GM23338 (cell line): ENCODE measurements at regions not wholly inside any gene's neighbourhood (a gene's known extent, or its start where the extent isn't known, plus 50 kb on each side); places are given as distances from the start of the nearest gene placed in this dataset.

Source experiments
- ATAC-seq: fragments of 200-7000 bp; cut with Tn5 transposase; 3 replicates; pipeline ENCODE4 v1.9.1; 2020
- DNase-seq: peaks from one replicate; pipeline ENCODE4 v3.0.0-alpha.2; 2015; ENCODE audit warnings: low spot score
- H2AFZ ChIP-seq: fragments of 200-600 bp; sonication (generic); 2 replicates; pipeline ENCODE4 v1.8.0; 2016; ENCODE audit warnings: antibody characterized with exemption, mild to moderate bottlenecking, moderate library complexity
- H3F3A ChIP-seq: fragments of 200-600 bp; sonication (generic); replicated peaks from 2 replicates; pipeline ENCODE4 v1.8.0; 2017; ENCODE audit warnings: antibody characterized with exemption, mixed run types, low read depth
- H3K27ac ChIP-seq: fragments of 200-600 bp; sonication (generic); 2 replicates; pipeline ENCODE4 v1.6.1; 2016; ENCODE audit warnings: low read depth
- H3K27me3 ChIP-seq: fragments of 200-600 bp; sonication (generic); 2 replicates; pipeline ENCODE4 v1.8.0; 2016; ENCODE audit warnings: mild to moderate bottlenecking, mixed run types, moderate library complexity; ENCODE audit not compliant: insufficient read depth
- H3K36me3 ChIP-seq: fragments of 200-600 bp; sonication (generic); 2 replicates; pipeline ENCODE4 v1.8.0; 2016; ENCODE audit warnings: mild to moderate bottlenecking; ENCODE audit not compliant: insufficient read depth
- H3K4me1 ChIP-seq: fragments of 200-600 bp; sonication (generic); 2 replicates; pipeline ENCODE4 v1.8.0; 2016; ENCODE audit warnings: mild to moderate bottlenecking, moderate library complexity; ENCODE audit not compliant: insufficient read depth
- H3K4me2 ChIP-seq: fragments of 200-600 bp; sonication (generic); 2 replicates; pipeline ENCODE4 v1.7.1; 2017; ENCODE audit warnings: mixed run types
- H3K4me3 ChIP-seq: fragments of 200-600 bp; sonication (generic); 2 replicates; pipeline ENCODE4 v1.6.1; 2016; ENCODE audit warnings: mixed run types
- H3K79me2 ChIP-seq: fragments of 200-600 bp; sonication (generic); replicated peaks from 2 replicates; pipeline ENCODE4 v1.8.0; 2017; ENCODE audit warnings: mild to moderate bottlenecking; ENCODE audit not compliant: insufficient read depth
- H3K9me2 ChIP-seq: fragments of 200-600 bp; sonication (generic); 2 replicates; pipeline ENCODE4 v1.8.0; 2017; ENCODE audit not compliant: insufficient read depth
- H4K20me1 ChIP-seq: fragments of 200-600 bp; sonication (generic); replicated peaks from 2 replicates; pipeline ENCODE4 v1.8.0; 2017; ENCODE audit warnings: mild to moderate bottlenecking; ENCODE audit not compliant: insufficient read depth
- H3K27ac Mint-ChIP-seq: 2 replicates; pipeline ENCODE4 v1.8.0; 2020; ENCODE audit warnings: inconsistent platforms, mild to moderate bottlenecking, moderate library complexity, mixed read lengths
- H3K27me3 Mint-ChIP-seq: 3 replicates; pipeline ENCODE4 v1.8.0; 2022; ENCODE audit warnings: low read depth, mild to moderate bottlenecking, moderate library complexity, mixed read lengths, inconsistent platforms; ENCODE audit not compliant: insufficient read depth, poor library complexity
- H3K36me3 Mint-ChIP-seq: 3 replicates; pipeline ENCODE4 v1.8.0; 2021; ENCODE audit warnings: low read depth, mild to moderate bottlenecking, inconsistent platforms, moderate library complexity, mixed read lengths
- H3K4me1 Mint-ChIP-seq: 3 replicates; pipeline ENCODE4 v1.8.0; 2020; ENCODE audit warnings: mild to moderate bottlenecking, inconsistent platforms, mixed read lengths
- H3K4me3 Mint-ChIP-seq: 3 replicates; pipeline ENCODE4 v1.8.0; 2021; ENCODE audit warnings: moderate library complexity, mild to moderate bottlenecking, inconsistent platforms, mixed read lengths
- H3K9me3 Mint-ChIP-seq: 3 replicates; pipeline ENCODE4 v1.8.0; 2020; ENCODE audit warnings: moderate library complexity, mild to moderate bottlenecking, inconsistent platforms, mixed read lengths
- CREB1 ChIP-seq: fragments of 250-450 bp; sonication (Bioruptor Pico); IDR thresholded peaks from 2 replicates; pipeline ENCODE4 v1.5.0; 2020; ENCODE audit warnings: low read depth, mild to moderate bottlenecking, moderate library complexity
- ETS1 ChIP-seq: IDR thresholded peaks from 2 replicates; pipeline ENCODE4 v1.6.1; 2016; ENCODE audit warnings: antibody characterized with exemption
- EZH2 ChIP-seq: fragments of 200-600 bp; sonication (generic); IDR thresholded peaks from one replicate; pipeline ENCODE4 v1.8.0; 2017; ENCODE audit warnings: antibody characterized with exemption, mild to moderate bottlenecking, low read depth; ENCODE audit not compliant: unreplicated experiment
- EZH2phosphoT487 ChIP-seq: fragments of 200-600 bp; sonication (generic); IDR thresholded peaks from one replicate; pipeline ENCODE4 v1.8.1; 2018; ENCODE audit warnings: antibody characterized with exemption; ENCODE audit not compliant: unreplicated experiment
- JUNB ChIP-seq: IDR thresholded peaks from one replicate; pipeline ENCODE4 v1.6.1; 2016; ENCODE audit warnings: antibody characterized with exemption; ENCODE audit not compliant: unreplicated experiment
- NANOG ChIP-seq: IDR thresholded peaks from 2 replicates; pipeline ENCODE4 v1.6.1; 2016; ENCODE audit warnings: antibody characterized with exemption, borderline replicate concordance
- POLR2AphosphoS5 ChIP-seq: IDR thresholded peaks from 2 replicates; pipeline ENCODE4 v1.6.1; 2016; ENCODE audit warnings: antibody characterized with exemption, low read depth
- REST ChIP-seq: IDR thresholded peaks from one replicate; pipeline ENCODE4 v1.6.1; 2018; ENCODE audit warnings: antibody characterized with exemption; ENCODE audit not compliant: unreplicated experiment
- STAT1 ChIP-seq: IDR thresholded peaks from one replicate; pipeline ENCODE4 v1.6.1; 2016; ENCODE audit warnings: antibody characterized with exemption; ENCODE audit not compliant: unreplicated experiment
- ZNF114 ChIP-seq: fragments of 250-450 bp; sonication (Bioruptor Pico); IDR thresholded peaks from 2 replicates; pipeline ENCODE4 v1.5.0; 2020; ENCODE audit warnings: mild to moderate bottlenecking, moderate library complexity
- ZNF331 ChIP-seq: fragments of 250-450 bp; sonication (Bioruptor Pico); IDR thresholded peaks from 2 replicates; pipeline ENCODE4 v1.5.0; 2020; ENCODE audit warnings: low read depth, mild to moderate bottlenecking, moderate library complexity
- TF ChIP-seq, protein P1 (sequence below), 2 experiments: fragments of 200-600 bp in 1 of 2; sonication (generic) in 1 of 2; conservative IDR thresholded peaks; 2 replicates each; pipeline versions ENCODE4 v1.5.1 to v1.6.1; 2016 to 2017; ENCODE audit warnings: antibody characterized with exemption in 2 of 2, low read depth in 2 of 2, mild to moderate bottlenecking in 2 of 2, moderate library complexity in 1 of 2
- TF ChIP-seq, protein P2 (sequence below): fragments of 250-450 bp; sonication (Bioruptor Pico); IDR thresholded peaks from 2 replicates; pipeline ENCODE4 v1.5.0; 2020; ENCODE audit warnings: mild to moderate bottlenecking, moderate library complexity

- DNase-seq = no peak
- Mint-ChIP-seq H3K27me3 (peaks cover 4% of the 10 kb centered on the region), H3K4me3 (no peak overlapping the region), H3K27ac (no peak overlapping the region), H3K4me1 (no peaks in the 10 kb centered on the region; the same call in 1 of the 3 replicates), H3K9me3 (no peaks in the 10 kb centered on the region), H3K36me3 (no peaks in the 10 kb centered on the region)
- Histone ChIP-seq H3K4me3 (no peak overlapping the region), H3K36me3 (no peaks in the 10 kb centered on the region), H3K9me2 (0 out of 2 replicates have a peak, but pooled peaks cover 3% of the 10 kb centered on the region), H4K20me1 (no peaks in the 10 kb centered on the region), H3K4me2 (no peak overlapping the region), H3K27ac (no peak overlapping the region), H2AFZ (no peak overlapping the region), H3K4me1 (no peaks in the 10 kb centered on the region), H3F3A (no peaks in the 10 kb centered on the region), H3K79me2 (no peaks in the 10 kb centered on the region), H3K27me3 (no peaks in the 10 kb centered on the region)
- ATAC-seq = no peak
- no peak for TF ChIP-seq EZH2
- TF ChIP-seq, protein P1, sequence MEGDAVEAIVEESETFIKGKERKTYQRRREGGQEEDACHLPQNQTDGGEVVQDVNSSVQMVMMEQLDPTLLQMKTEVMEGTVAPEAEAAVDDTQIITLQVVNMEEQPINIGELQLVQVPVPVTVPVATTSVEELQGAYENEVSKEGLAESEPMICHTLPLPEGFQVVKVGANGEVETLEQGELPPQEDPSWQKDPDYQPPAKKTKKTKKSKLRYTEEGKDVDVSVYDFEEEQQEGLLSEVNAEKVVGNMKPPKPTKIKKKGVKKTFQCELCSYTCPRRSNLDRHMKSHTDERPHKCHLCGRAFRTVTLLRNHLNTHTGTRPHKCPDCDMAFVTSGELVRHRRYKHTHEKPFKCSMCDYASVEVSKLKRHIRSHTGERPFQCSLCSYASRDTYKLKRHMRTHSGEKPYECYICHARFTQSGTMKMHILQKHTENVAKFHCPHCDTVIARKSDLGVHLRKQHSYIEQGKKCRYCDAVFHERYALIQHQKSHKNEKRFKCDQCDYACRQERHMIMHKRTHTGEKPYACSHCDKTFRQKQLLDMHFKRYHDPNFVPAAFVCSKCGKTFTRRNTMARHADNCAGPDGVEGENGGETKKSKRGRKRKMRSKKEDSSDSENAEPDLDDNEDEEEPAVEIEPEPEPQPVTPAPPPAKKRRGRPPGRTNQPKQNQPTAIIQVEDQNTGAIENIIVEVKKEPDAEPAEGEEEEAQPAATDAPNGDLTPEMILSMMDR (conservative IDR thresholded peaks at IDR 0.05; ENCODE audit: low read depth in 2 of 2) = no peak
- TF ChIP-seq CREB1 (CRISPR knock-in tag) = no peak
- TF ChIP-seq JUNB = no peak
- TF ChIP-seq, protein P2, sequence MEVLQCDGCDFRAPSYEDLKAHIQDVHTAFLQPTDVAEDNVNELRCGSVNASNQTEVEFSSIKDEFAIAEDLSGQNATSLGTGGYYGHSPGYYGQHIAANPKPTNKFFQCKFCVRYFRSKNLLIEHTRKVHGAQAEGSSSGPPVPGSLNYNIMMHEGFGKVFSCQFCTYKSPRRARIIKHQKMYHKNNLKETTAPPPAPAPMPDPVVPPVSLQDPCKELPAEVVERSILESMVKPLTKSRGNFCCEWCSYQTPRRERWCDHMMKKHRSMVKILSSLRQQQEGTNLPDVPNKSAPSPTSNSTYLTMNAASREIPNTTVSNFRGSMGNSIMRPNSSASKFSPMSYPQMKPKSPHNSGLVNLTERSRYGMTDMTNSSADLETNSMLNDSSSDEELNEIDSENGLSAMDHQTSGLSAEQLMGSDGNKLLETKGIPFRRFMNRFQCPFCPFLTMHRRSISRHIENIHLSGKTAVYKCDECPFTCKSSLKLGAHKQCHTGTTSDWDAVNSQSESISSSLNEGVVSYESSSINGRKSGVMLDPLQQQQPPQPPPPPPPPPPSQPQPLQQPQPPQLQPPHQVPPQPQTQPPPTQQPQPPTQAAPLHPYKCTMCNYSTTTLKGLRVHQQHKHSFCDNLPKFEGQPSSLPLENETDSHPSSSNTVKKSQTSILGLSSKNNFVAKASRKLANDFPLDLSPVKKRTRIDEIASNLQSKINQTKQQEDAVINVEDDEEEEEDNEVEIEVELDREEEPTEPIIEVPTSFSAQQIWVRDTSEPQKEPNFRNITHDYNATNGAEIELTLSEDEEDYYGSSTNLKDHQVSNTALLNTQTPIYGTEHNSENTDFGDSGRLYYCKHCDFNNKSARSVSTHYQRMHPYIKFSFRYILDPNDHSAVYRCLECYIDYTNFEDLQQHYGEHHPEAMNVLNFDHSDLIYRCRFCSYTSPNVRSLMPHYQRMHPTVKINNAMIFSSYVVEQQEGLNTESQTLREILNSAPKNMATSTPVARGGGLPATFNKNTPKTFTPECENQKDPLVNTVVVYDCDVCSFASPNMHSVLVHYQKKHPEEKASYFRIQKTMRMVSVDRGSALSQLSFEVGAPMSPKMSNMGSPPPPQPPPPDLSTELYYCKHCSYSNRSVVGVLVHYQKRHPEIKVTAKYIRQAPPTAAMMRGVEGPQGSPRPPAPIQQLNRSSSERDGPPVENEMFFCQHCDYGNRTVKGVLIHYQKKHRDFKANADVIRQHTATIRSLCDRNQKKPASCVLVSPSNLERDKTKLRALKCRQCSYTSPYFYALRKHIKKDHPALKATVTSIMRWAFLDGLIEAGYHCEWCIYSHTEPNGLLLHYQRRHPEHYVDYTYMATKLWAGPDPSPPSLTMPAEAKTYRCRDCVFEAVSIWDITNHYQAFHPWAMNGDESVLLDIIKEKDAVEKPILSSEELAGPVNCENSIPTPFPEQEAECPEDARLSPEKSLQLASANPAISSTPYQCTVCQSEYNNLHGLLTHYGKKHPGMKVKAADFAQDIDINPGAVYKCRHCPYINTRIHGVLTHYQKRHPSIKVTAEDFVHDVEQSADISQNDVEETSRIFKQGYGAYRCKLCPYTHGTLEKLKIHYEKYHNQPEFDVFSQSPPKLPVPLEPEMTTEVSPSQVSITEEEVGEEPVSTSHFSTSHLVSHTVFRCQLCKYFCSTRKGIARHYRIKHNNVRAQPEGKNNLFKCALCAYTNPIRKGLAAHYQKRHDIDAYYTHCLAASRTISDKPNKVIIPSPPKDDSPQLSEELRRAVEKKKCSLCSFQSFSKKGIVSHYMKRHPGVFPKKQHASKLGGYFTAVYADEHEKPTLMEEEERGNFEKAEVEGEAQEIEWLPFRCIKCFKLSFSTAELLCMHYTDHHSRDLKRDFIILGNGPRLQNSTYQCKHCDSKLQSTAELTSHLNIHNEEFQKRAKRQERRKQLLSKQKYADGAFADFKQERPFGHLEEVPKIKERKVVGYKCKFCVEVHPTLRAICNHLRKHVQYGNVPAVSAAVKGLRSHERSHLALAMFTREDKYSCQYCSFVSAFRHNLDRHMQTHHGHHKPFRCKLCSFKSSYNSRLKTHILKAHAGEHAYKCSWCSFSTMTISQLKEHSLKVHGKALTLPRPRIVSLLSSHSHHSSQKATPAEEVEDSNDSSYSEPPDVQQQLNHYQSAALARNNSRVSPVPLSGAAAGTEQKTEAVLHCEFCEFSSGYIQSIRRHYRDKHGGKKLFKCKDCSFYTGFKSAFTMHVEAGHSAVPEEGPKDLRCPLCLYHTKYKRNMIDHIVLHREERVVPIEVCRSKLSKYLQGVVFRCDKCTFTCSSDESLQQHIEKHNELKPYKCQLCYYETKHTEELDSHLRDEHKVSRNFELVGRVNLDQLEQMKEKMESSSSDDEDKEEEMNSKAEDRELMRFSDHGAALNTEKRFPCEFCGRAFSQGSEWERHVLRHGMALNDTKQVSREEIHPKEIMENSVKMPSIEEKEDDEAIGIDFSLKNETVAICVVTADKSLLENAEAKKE (CRISPR knock-in tag) = no peak
- no peak for TF ChIP-seq ZNF114 (CRISPR knock-in tag)
- TF ChIP-seq STAT1 = no peak
- TF ChIP-seq NANOG = no peak
- TF ChIP-seq POLR2AphosphoS5 = no peak
- no peak for TF ChIP-seq ZNF331
- TF ChIP-seq EZH2phosphoT487 = no peak
- no peak for TF ChIP-seq ETS1
- no peak for TF ChIP-seq REST
Measured at GRCh38 chr3:177446165-177446601, 248.9 kb upstream of the TBL1XR1 start.
